WERI-Rb-1 (cell line): ENCODE measurements at regions not wholly inside any gene's neighbourhood (a gene's known extent, or its start where the extent isn't known, plus 50 kb on each side); places are given as distances from the start of the nearest gene placed in this dataset.

ENCODE experiments used
- DNase-seq: peaks from one replicate; pipeline ENCODE4 v3.0.0-alpha.2; 2020
- H3K27ac ChIP-seq: fragments of 250-450 bp; sonication (Bioruptor Pico); 2 replicates; pipeline ENCODE4 v1.5.1; 2020; ENCODE audit warnings: mild to moderate bottlenecking, moderate library complexity
- H3K27me3 ChIP-seq: fragments of 250-450 bp; sonication (Bioruptor Pico); 2 replicates; pipeline ENCODE4 v1.5.1; 2021; ENCODE audit warnings: mild to moderate bottlenecking, low read depth, moderate library complexity; ENCODE audit not compliant: insufficient read depth, severe bottlenecking
- H3K36me3 ChIP-seq: fragments of 250-450 bp; sonication (Bioruptor Pico); 2 replicates; pipeline ENCODE4 v1.5.1; 2020; ENCODE audit warnings: mild to moderate bottlenecking, moderate library complexity
- H3K4me3 ChIP-seq: 2 replicates; pipeline ENCODE4 v1.5.1; 2011; ENCODE audit warnings: low read depth, mild to moderate bottlenecking, control low read depth, low read length
- H3K9me3 ChIP-seq: fragments of 250-450 bp; sonication (Bioruptor Pico); 2 replicates; pipeline ENCODE4 v1.5.1; 2021; ENCODE audit warnings: mild to moderate bottlenecking, moderate library complexity; ENCODE audit not compliant: severe bottlenecking
- CTCF ChIP-seq: IDR thresholded peaks from 2 replicates; pipeline ENCODE4 v1.5.1; 2011; ENCODE audit warnings: low read depth, mild to moderate bottlenecking, control low read depth, inconsistent platforms, low read length

DNA sequence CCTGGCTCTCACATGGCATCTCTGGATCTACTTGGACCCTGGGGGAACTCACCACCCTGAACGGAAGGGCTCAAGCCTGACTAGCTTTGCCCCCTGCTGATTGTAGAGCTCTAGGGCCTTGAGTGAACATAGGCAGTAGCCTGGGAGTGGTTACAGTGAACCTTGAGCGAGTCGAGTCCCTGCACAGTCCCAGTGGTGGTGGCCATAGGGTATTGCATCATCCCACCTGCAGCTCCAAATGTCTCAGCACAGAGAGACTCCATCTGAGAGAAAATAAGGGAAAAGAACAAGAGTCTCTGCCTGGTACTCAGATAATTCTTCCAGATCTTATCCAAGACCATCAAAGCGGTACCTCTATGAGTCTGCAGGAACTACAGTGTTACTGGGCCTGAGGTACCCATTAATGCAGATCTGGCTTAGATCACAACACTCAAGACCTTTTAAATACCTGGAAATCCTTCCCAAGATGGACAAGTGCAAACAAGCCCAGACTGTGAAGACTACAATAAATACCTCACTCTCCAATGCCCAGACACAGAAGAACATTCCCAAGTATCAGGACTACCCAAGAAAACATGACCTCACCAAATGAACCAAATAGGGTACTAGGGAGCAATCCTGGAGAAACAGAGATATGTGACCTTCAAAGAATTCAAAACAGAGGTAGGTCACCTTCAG is 167.5 kb upstream of the TET2 start:
- no peak overlapping the region for H3K27ac ChIP-seq
- TF ChIP-seq CTCF = no peak
- H3K36me3 ChIP-seq = no peaks in the 10 kb centered on the region
- no peak for DNase-seq
- H3K4me3 ChIP-seq = no peak overlapping the region
- peaks cover 5% of the 10 kb centered on the region for H3K9me3 ChIP-seq
- H3K27me3 ChIP-seq = no peaks in the 10 kb centered on the region

- H3K36me3 ChIP-seq = no peaks in the 10 kb centered on the region
These were observed 163.0 kb upstream of the TET2 start for GRCh38 chr4:104983615-104984179.

DNA sequence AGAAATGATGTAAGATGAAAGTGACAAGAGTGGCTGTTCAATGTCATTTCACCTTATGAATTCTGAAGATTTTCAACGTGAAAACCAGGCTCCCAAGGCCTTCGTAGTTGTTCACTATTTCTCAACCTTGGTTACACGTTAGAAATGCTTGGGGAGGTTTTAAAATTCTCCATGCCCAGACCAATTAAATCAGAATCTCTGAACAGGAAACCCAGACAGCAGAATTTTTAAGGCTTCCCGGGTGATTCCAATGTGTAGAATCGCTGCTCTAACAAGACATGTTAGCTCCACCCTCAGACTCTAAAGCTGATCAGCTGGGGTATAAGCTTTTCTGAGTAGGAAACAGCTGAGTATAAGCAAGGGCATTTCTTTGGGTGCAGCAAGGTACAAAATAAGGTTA is 160.4 kb upstream of the TET2 start:
- Histone ChIP-seq H3K4me3 (no peak overlapping the region), H3K27ac (no peak overlapping the region), H3K9me3 (no peaks in the 10 kb centered on the region), H3K27me3 (no peaks in the 10 kb centered on the region), H3K36me3 (no peaks in the 10 kb centered on the region)
- no peak for TF ChIP-seq CTCF
- no peak for DNase-seq

More at GRCh38 chr4:104983615-104984179, 163.0 kb upstream of the TET2 start:
- H3K9me3 ChIP-seq = peaks cover 5% of the 10 kb centered on the region
- DNase-seq = no peak
- H3K4me3 ChIP-seq = no peak overlapping the region
- H3K27me3 ChIP-seq = no peaks in the 10 kb centered on the region
- no peak overlapping the region for H3K27ac ChIP-seq
- no peak for TF ChIP-seq CTCF

GRCh38 chr4:104989371-104989770 is 157.3 kb upstream of the TET2 start:
- H3K4me3 ChIP-seq = no peak overlapping the region
- H3K9me3 ChIP-seq = peaks cover 2% of the 10 kb centered on the region
- H3K27me3 ChIP-seq = no peaks in the 10 kb centered on the region
- DNase-seq = no peak
- H3K27ac ChIP-seq = no peak overlapping the region
- H3K36me3 ChIP-seq = no peaks in the 10 kb centered on the region
- TF ChIP-seq CTCF = no peak

DNA sequence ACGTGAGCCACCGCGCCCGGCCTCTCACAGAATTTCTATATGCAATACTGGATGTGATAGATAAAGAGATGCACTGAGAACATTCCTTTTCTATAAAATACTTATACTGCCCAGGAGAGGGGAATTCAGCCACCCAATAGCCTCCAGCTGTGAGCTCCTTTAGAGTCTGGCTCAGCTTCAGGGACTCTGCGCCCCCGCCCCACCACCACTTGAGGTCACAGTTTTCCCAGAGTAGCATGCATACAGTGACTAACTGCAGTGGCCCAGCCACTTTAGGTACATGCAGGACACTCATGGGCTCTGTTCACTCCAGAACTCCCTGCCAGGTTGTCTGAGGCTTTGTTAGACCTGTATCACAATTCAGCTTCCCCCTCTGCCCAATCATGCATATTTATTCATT is 144.4 kb upstream of the TET2 start:
- no peak for DNase-seq
- Histone ChIP-seq H3K27ac (no peak overlapping the region), H3K36me3 (no peaks in the 10 kb centered on the region), H3K4me3 (no peak overlapping the region), H3K9me3 (no peaks in the 10 kb centered on the region), H3K27me3 (no peaks in the 10 kb centered on the region)
- no peak for TF ChIP-seq CTCF

DNA sequence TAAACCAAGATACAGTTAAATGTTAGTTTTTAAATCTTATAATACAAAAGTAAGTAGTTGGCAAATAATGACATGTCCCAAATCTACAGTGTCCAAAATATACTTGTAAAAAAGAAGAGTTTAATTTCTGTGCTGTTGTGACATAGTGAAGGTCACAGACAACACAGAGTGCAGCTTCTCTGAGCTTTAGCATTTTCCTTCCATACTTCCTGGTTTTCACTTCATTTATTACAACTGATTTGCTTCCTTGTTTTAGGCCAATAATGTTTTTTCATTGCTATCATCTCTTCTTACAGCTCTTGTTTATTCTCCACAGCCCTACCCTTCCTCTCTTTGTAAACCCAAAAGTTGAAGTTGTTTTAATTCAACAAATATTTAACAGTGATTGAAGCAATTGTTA is 132.4 kb upstream of the TET2 start:
- Histone ChIP-seq H3K27me3 (no peaks in the 10 kb centered on the region), H3K27ac (no peak overlapping the region), H3K9me3 (no peaks in the 10 kb centered on the region), H3K36me3 (no peaks in the 10 kb centered on the region), H3K4me3 (no peak overlapping the region)
- no peak for DNase-seq
- TF ChIP-seq CTCF = no peak
